Gastrocnemius medialis (tissue), 4 donors: ENCODE measurements at regions not wholly inside any gene's neighbourhood (a gene's known extent, or its start where the extent isn't known, plus 50 kb on each side); places are given as distances from the start of the nearest gene placed in this dataset.

Experiments used
- CTCF ChIP-seq, 5 experiments: fragments of 450-650 bp in 3 of 5; fragments of 200-600 bp in 2 of 5; sonication (generic) in 2 of 5; IDR thresholded peaks in 4 of 5; conservative IDR thresholded peaks in 1 of 5; 1 replicate in 4 of 5; 2 replicates in 1 of 5; pipeline ENCODE4 v1.5.1; 2016 to 2019; ENCODE audit warnings: antibody characterized with exemption in 5 of 5, mild to moderate bottlenecking in 3 of 5, moderate library complexity in 3 of 5
- POLR2A ChIP-seq, 2 donors: fragments of 450-650 bp; IDR thresholded peaks; one replicate each; pipeline ENCODE4 v1.6.1; 2017; ENCODE audit warnings: antibody characterized with exemption in 2 of 2, mild to moderate bottlenecking in 2 of 2, moderate library complexity in 2 of 2

GRCh38 chr3:187518207-187518606 is 150.0 kb downstream of the RTP4 start:
- TF ChIP-seq CTCF (IDR thresholded peaks at IDR 0.05 in 4 of 5, conservative IDR thresholded peaks at IDR 0.05 in 1 of 5) (no peak), POLR2A (IDR thresholded peaks at IDR 0.05) (no peak)
